B cell (primary cell): ENCODE measurements at regions not wholly inside any gene's neighbourhood (a gene's known extent, or its start where the extent isn't known, plus 50 kb on each side); places are given as distances from the start of the nearest gene placed in this dataset.

ENCODE experiments used
- EZH2 ChIP-seq: IDR thresholded peaks from 2 replicates; pipeline ENCODE4 v1.6.1; 2012; ENCODE audit warnings: borderline replicate concordance, low read depth, mild to moderate bottlenecking, moderate library complexity, low read length; ENCODE audit not compliant: insufficient read depth, poor library complexity, severe bottlenecking
- TF ChIP-seq, protein P1 (sequence below): fragments of 200-600 bp; IDR thresholded peaks from one replicate; pipeline ENCODE4 v1.8.0; 2022; ENCODE audit warnings: antibody characterized with exemption, mild to moderate bottlenecking

DNA sequence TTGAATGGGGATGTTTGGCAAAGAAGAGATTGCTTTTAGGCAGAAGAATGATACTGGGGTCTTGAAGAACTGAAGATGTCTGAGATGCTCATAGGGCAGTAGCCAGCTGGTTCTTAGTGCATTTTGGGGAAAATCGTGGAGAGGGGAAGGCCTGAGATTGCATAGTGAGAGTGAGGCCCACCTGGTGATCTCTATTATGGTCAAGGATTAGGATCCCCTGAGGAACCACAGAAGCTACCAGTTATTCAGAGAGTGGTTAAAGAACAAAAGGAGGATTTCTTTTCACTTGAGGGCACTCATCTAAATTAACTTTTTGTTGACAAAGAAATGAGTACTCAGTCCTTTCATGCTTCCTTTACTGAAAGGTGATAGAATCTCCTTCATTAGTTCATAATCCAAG, 271.3 kb upstream of the HAND2 start:
- TF ChIP-seq, protein P1, sequence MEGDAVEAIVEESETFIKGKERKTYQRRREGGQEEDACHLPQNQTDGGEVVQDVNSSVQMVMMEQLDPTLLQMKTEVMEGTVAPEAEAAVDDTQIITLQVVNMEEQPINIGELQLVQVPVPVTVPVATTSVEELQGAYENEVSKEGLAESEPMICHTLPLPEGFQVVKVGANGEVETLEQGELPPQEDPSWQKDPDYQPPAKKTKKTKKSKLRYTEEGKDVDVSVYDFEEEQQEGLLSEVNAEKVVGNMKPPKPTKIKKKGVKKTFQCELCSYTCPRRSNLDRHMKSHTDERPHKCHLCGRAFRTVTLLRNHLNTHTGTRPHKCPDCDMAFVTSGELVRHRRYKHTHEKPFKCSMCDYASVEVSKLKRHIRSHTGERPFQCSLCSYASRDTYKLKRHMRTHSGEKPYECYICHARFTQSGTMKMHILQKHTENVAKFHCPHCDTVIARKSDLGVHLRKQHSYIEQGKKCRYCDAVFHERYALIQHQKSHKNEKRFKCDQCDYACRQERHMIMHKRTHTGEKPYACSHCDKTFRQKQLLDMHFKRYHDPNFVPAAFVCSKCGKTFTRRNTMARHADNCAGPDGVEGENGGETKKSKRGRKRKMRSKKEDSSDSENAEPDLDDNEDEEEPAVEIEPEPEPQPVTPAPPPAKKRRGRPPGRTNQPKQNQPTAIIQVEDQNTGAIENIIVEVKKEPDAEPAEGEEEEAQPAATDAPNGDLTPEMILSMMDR, result no peak
- no peak for TF ChIP-seq EZH2
